ENCODE measurements at regions not wholly inside any gene's neighbourhood (a gene's known extent, or its start where the extent isn't known, plus 50 kb on each side); places are given as distances from the start of the nearest gene placed in this dataset.

- DNase-seq (ENCODE audit: low spot score): no peak
- POLR2A ChIA-PET (ENCODE audit: low non-redundant PET): no interaction called here
Measured at GRCh38 chr2:181395851-181396250, 61.3 kb upstream of the ITGA4 start.

GRCh38 chr2:181396256-181397123 is 60.7 kb upstream of the ITGA4 start:
- ChIA-PET POLR2A (ENCODE audit: low non-redundant PET) (no interaction called here), CTCF (no interaction called here)
- H3K27ac ChIP-seq: no peak overlapping the region
- no peak for DNase-seq (ENCODE audit: low spot score)
- TF ChIP-seq CTCF (conservative IDR thresholded peaks at IDR 0.05; ENCODE audit: low read depth): no peak

More at GRCh38 chr2:181395851-181396250, 61.3 kb upstream of the ITGA4 start:
- CTCF ChIA-PET: no interaction called here
- no peak overlapping the region for H3K27ac ChIP-seq
- no peak for TF ChIP-seq CTCF (conservative IDR thresholded peaks at IDR 0.05; ENCODE audit: low read depth)

GRCh38 chr2:181397331-181397730 is 59.9 kb upstream of the ITGA4 start:
- TF ChIP-seq CTCF (conservative IDR thresholded peaks at IDR 0.05; ENCODE audit: low read depth): no peak
- POLR2A ChIA-PET (ENCODE audit: low non-redundant PET): no interaction called here
- CTCF ChIA-PET: no interaction called here
- H3K27ac ChIP-seq: no peak overlapping the region
- DNase-seq (ENCODE audit: low spot score): no peak

GRCh38 chr2:181398000-181398399 is 59.2 kb upstream of the ITGA4 start:
- DNase-seq (ENCODE audit: low spot score): no peak
- POLR2A ChIA-PET (ENCODE audit: low non-redundant PET): no interaction called here
- CTCF ChIA-PET: no interaction called here
- no peak for TF ChIP-seq CTCF (conservative IDR thresholded peaks at IDR 0.05; ENCODE audit: low read depth)
- H3K27ac ChIP-seq: no peak overlapping the region

- ChIA-PET CTCF (interaction anchor here (0.6 kb wide), 1 partner anchor 1863 kb away, joined by 3 read pairs; no protein-coding TSS in a partner anchor), POLR2A (ENCODE audit: low non-redundant PET) (no interaction called here)
- TF ChIP-seq CTCF (conservative IDR thresholded peaks at IDR 0.05; ENCODE audit: low read depth): no peak
- DNase-seq (ENCODE audit: low spot score): no peak
- no peak overlapping the region for H3K27ac ChIP-seq
Measured at GRCh38 chr2:181399027-181399426, 58.2 kb upstream of the ITGA4 start.

- no peak for DNase-seq (ENCODE audit: low spot score)
- no peak overlapping the region for H3K27ac ChIP-seq
- ChIA-PET POLR2A (ENCODE audit: low non-redundant PET) (no interaction called here), CTCF (no interaction called here)
- TF ChIP-seq CTCF (conservative IDR thresholded peaks at IDR 0.05; ENCODE audit: low read depth): no peak
Measured at GRCh38 chr2:181404472-181404871, 52.7 kb upstream of the ITGA4 start.
